GM10266 (cell line): ENCODE measurements at regions not wholly inside any gene's neighbourhood (a gene's known extent, or its start where the extent isn't known, plus 50 kb on each side); places are given as distances from the start of the nearest gene placed in this dataset.

Source experiments
- DNase-seq: peaks from one replicate; pipeline ENCODE4 v3.0.0; 2012; ENCODE audit errors: extremely low spot score
- CTCF ChIP-seq: IDR thresholded peaks from 2 replicates; pipeline ENCODE4 v1.5.1; 2012; ENCODE audit warnings: mild to moderate bottlenecking, low read depth; ENCODE audit not compliant: control insufficient read depth, insufficient read depth; ENCODE audit errors: missing control alignments

- TF ChIP-seq CTCF: no peak
Observed at GRCh38 chr2:194706179-194706578, 950.8 kb upstream of the SLC39A10 start.

GRCh38 chr2:194705398-194705797, 951.6 kb upstream of the SLC39A10 start:
- no peak for DNase-seq
- no peak for TF ChIP-seq CTCF

More at GRCh38 chr2:194706179-194706578, 950.8 kb upstream of the SLC39A10 start:
- DNase-seq: no peak

GRCh38 chr2:194700726-194701125, 956.3 kb upstream of the SLC39A10 start:
- TF ChIP-seq CTCF: no peak
- no peak for DNase-seq

GRCh38 chr2:194700116-194700515, 956.9 kb upstream of the SLC39A10 start:
- TF ChIP-seq CTCF: no peak
- no peak for DNase-seq

- no peak for TF ChIP-seq CTCF
- no peak for DNase-seq
Observed at GRCh38 chr2:194698012-194698411, 959.0 kb upstream of the SLC39A10 start.

- no peak for TF ChIP-seq CTCF
- no peak for DNase-seq
Observed at GRCh38 chr2:194697439-194697838, 959.6 kb upstream of the SLC39A10 start.

GRCh38 chr2:194696690-194697089, 960.3 kb upstream of the SLC39A10 start:
- no peak for DNase-seq
- no peak for TF ChIP-seq CTCF
